WTC11 (cell line): ENCODE measurements at regions not wholly inside any gene's neighbourhood (a gene's known extent, or its start where the extent isn't known, plus 50 kb on each side); places are given as distances from the start of the nearest gene placed in this dataset.

Experiments used
- ATAC-seq: fragments of 200-7000 bp; cut with Tn5 transposase; 2 replicates; pipeline ENCODE4 v1.10.0; 2021; ENCODE audit warnings: mild to moderate bottlenecking, moderate library complexity
- CTCF ChIA-PET: fragments of 300-600 bp; sonication (Branson Sonifier 250); formaldehyde crosslinking; loops from one replicate; lab custom pipeline; 2021; ENCODE audit warnings: antibody characterized with exemption; lab: Charles Lee
- POLR2A ChIA-PET: fragments of 350-600 bp; sonication (Branson Sonifier 250); formaldehyde crosslinking; loops from one replicate; lab custom pipeline; 2021; ENCODE audit warnings: antibody characterized with exemption; lab: Charles Lee
- DNase-seq: peaks from one replicate; pipeline ENCODE4 v3.0.0; 2021; ENCODE audit warnings: low spot score
- H3K27ac Mint-ChIP-seq: 2 replicates; pipeline ENCODE4 v1.8.0; 2021; ENCODE audit warnings: mixed read lengths
- H3K27me3 Mint-ChIP-seq: 2 replicates; pipeline ENCODE4 v1.8.0; 2021; ENCODE audit warnings: low read depth, mild to moderate bottlenecking, moderate library complexity, mixed read lengths
- H3K36me3 Mint-ChIP-seq: 2 replicates; pipeline ENCODE4 v1.8.0; 2021; ENCODE audit warnings: mixed read lengths
- H3K4me1 Mint-ChIP-seq: 2 replicates; pipeline ENCODE4 v1.8.0; 2022; ENCODE audit warnings: mixed read lengths
- H3K4me3 Mint-ChIP-seq: 2 replicates; pipeline ENCODE4 v1.8.0; 2021; ENCODE audit warnings: mild to moderate bottlenecking, moderate library complexity, mixed read lengths
- H3K9me3 Mint-ChIP-seq: 2 replicates; pipeline ENCODE4 v1.8.0; 2021; ENCODE audit warnings: mixed read lengths
- ARID4B ChIP-seq: sonication (generic); formaldehyde crosslinking; IDR thresholded peaks from 2 replicates; pipeline ENCODE4 v1.8.0; 2023; ENCODE audit warnings: missing genetic modification reagents, mild to moderate bottlenecking, borderline replicate concordance
- CREB1 ChIP-seq: sonication (generic); formaldehyde crosslinking; IDR thresholded peaks from 2 replicates; pipeline ENCODE4 v1.8.0; 2023; ENCODE audit warnings: mild to moderate bottlenecking, missing genetic modification reagents
- HMGA2 ChIP-seq: fragments of 250-450 bp; sonication (Bioruptor Pico); IDR thresholded peaks from 2 replicates; pipeline ENCODE4 v1.4.0; 2021; ENCODE audit warnings: mild to moderate bottlenecking, moderate library complexity
- NFE2L1 ChIP-seq: sonication (generic); formaldehyde crosslinking; IDR thresholded peaks from 2 replicates; pipeline ENCODE4 v1.8.1; 2023; ENCODE audit warnings: missing genetic modification reagents
- SP1 ChIP-seq: sonication (generic); formaldehyde crosslinking; conservative IDR thresholded peaks from 2 replicates; pipeline ENCODE4 v1.8.1; 2022; ENCODE audit warnings: missing genetic modification reagents
- USF1 ChIP-seq: sonication (generic); formaldehyde crosslinking; IDR thresholded peaks from 2 replicates; pipeline ENCODE4 v1.8.0; 2022; ENCODE audit warnings: mild to moderate bottlenecking, missing genetic modification reagents
- ZNF121 ChIP-seq: sonication (generic); formaldehyde crosslinking; IDR thresholded peaks from 2 replicates; pipeline ENCODE4 v1.8.0; 2023; ENCODE audit warnings: missing genetic modification reagents
- ZNF232 ChIP-seq: sonication (generic); formaldehyde crosslinking; IDR thresholded peaks from 2 replicates; pipeline ENCODE4 v1.8.0; 2022; ENCODE audit warnings: mild to moderate bottlenecking, missing genetic modification reagents
- ZNF281 ChIP-seq: sonication (generic); formaldehyde crosslinking; IDR thresholded peaks from 2 replicates; pipeline ENCODE4 v1.8.0; 2023; ENCODE audit warnings: mild to moderate bottlenecking, missing genetic modification reagents
- ZNF396 ChIP-seq: fragments of 250-450 bp; sonication (Bioruptor Pico); IDR thresholded peaks from 2 replicates; pipeline ENCODE4 v1.8.0; 2021; ENCODE audit warnings: mild to moderate bottlenecking, moderate library complexity, borderline replicate concordance
- ZSCAN18 ChIP-seq: fragments of 250-450 bp; sonication (Bioruptor Pico); IDR thresholded peaks from 2 replicates; pipeline ENCODE4 v2.1.2; 2022; ENCODE audit warnings: mild to moderate bottlenecking, moderate library complexity
- TF ChIP-seq, protein P1 (sequence below): fragments of 250-450 bp; sonication (Bioruptor Pico); IDR thresholded peaks from 2 replicates; pipeline ENCODE4 v1.9.0; 2021; ENCODE audit warnings: mild to moderate bottlenecking, borderline replicate concordance

GRCh38 chr6:10302566-10303235 lies 112.2 kb downstream of the TFAP2A start:
- Mint-ChIP-seq H3K4me1 (peaks cover 22% of the 10 kb centered on the region), H3K36me3 (no peaks in the 10 kb centered on the region), H3K4me3 (no peak overlapping the region), H3K27ac (no peak overlapping the region), H3K27me3 (no peaks in the 10 kb centered on the region), H3K9me3 (no peaks in the 10 kb centered on the region)
- no peak for ATAC-seq
- no peak for TF ChIP-seq CREB1 (CRISPR knock-in tag)
- no peak for TF ChIP-seq ZNF121
- no peak for TF ChIP-seq ARID4B (CRISPR knock-in tag)
- no peak for TF ChIP-seq ZSCAN18 (CRISPR knock-in tag)
- TF ChIP-seq ZNF232 (CRISPR knock-in tag), result no peak
- TF ChIP-seq ZNF396, result no peak
- TF ChIP-seq HMGA2, result no peak
- TF ChIP-seq NFE2L1 (CRISPR knock-in tag), result no peak
- no peak for TF ChIP-seq SP1 (CRISPR knock-in tag)
- no peak for TF ChIP-seq USF1 (CRISPR knock-in tag)
- TF ChIP-seq, protein P1, sequence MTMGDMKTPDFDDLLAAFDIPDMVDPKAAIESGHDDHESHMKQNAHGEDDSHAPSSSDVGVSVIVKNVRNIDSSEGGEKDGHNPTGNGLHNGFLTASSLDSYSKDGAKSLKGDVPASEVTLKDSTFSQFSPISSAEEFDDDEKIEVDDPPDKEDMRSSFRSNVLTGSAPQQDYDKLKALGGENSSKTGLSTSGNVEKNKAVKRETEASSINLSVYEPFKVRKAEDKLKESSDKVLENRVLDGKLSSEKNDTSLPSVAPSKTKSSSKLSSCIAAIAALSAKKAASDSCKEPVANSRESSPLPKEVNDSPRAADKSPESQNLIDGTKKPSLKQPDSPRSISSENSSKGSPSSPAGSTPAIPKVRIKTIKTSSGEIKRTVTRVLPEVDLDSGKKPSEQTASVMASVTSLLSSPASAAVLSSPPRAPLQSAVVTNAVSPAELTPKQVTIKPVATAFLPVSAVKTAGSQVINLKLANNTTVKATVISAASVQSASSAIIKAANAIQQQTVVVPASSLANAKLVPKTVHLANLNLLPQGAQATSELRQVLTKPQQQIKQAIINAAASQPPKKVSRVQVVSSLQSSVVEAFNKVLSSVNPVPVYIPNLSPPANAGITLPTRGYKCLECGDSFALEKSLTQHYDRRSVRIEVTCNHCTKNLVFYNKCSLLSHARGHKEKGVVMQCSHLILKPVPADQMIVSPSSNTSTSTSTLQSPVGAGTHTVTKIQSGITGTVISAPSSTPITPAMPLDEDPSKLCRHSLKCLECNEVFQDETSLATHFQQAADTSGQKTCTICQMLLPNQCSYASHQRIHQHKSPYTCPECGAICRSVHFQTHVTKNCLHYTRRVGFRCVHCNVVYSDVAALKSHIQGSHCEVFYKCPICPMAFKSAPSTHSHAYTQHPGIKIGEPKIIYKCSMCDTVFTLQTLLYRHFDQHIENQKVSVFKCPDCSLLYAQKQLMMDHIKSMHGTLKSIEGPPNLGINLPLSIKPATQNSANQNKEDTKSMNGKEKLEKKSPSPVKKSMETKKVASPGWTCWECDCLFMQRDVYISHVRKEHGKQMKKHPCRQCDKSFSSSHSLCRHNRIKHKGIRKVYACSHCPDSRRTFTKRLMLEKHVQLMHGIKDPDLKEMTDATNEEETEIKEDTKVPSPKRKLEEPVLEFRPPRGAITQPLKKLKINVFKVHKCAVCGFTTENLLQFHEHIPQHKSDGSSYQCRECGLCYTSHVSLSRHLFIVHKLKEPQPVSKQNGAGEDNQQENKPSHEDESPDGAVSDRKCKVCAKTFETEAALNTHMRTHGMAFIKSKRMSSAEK (CRISPR knock-in tag), result no peak
- POLR2A ChIA-PET, result no interaction called here
- no peak for DNase-seq
- CTCF ChIA-PET, result no interaction called here

DNA sequence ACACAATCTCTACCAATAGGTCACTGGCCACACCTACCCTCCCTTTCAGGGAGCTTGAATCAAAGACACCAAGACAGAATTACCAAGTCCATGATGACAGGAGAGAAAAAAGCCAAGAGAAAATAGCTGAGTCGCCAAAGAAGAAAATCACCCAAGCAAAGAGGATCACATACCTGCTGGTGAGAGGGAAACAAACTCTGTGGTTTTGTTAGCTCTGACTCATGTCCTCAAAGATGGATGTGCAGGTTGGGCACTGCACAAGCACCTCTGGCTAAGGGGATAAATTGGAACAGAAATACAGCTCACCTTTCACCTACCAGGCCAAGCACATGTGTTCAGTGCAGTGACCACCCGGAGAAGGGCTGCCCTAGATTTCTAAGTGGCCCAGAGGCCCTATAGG lies 114.8 kb downstream of the TFAP2A start:
- no peaks in the 10 kb centered on the region for H3K27me3 Mint-ChIP-seq
- no peak for TF ChIP-seq ZNF281 (CRISPR knock-in tag)
- no peaks in the 10 kb centered on the region for H3K36me3 Mint-ChIP-seq
- POLR2A ChIA-PET, result interaction anchor here (0.7 kb wide), 1 partner anchor 12 kb away, joined by 3 read pairs; no protein-coding TSS in a partner anchor
- peaks cover 9% of the 10 kb centered on the region; the same call in 1 of the 2 replicates for H3K4me1 Mint-ChIP-seq
- DNase-seq (no peak), ATAC-seq (no peak)
- H3K4me3 Mint-ChIP-seq, result no peak overlapping the region
- CTCF ChIA-PET, result no interaction called here
- no peaks in the 10 kb centered on the region for H3K9me3 Mint-ChIP-seq
- H3K27ac Mint-ChIP-seq, result no peak overlapping the region; the same call in 1 of the 2 replicates
